ENCODE measurements at regions not wholly inside any gene's neighbourhood (a gene's known extent, or its start where the extent isn't known, plus 50 kb on each side); places are given as distances from the start of the nearest gene placed in this dataset.

- TF ChIP-seq ZNF462 (CRISPR knock-in tag; IDR thresholded peaks at IDR 0.05): no peak
- TF ChIP-seq ETS1 (IDR thresholded peaks at IDR 0.05): no peak
- no peak for TF ChIP-seq EZH2 (IDR thresholded peaks at IDR 0.05; ENCODE audit: low read depth, unreplicated experiment)
Observed at GRCh38 chr4:12956026-12956425, 528.1 kb downstream of the RAB28 start (continued).

- Histone ChIP-seq H4K20me1 (replicated peaks; ENCODE audit: insufficient read depth) (no peaks in the 10 kb centered on the region), H3K4me1 (ENCODE audit: insufficient read depth) (peaks cover 3% of the 10 kb centered on the region; the same call in 1 of the 2 replicates), H2AFZ (no peak overlapping the region), H3K27ac (ENCODE audit: low read depth) (no peak overlapping the region), H3K9me2 (ENCODE audit: insufficient read depth) (peaks cover 4% of the 10 kb centered on the region; the same call in 1 of the 2 replicates), H3K4me3 (no peak overlapping the region), H3K79me2 (replicated peaks; ENCODE audit: insufficient read depth) (no peaks in the 10 kb centered on the region), H3K4me2 (no peak overlapping the region), H3K36me3 (ENCODE audit: insufficient read depth) (no peaks in the 10 kb centered on the region), H3K27me3 (ENCODE audit: insufficient read depth) (no peaks in the 10 kb centered on the region), H3F3A (replicated peaks; ENCODE audit: low read depth) (no peaks in the 10 kb centered on the region)
- DNase-seq (ENCODE audit: low spot score): no peak
- peaks cover 8% of the 10 kb centered on the region for H3K4me1 Mint-ChIP-seq
- no peak overlapping the region for H3K4me3 Mint-ChIP-seq
- no peaks in the 10 kb centered on the region for H3K36me3 Mint-ChIP-seq (ENCODE audit: low read depth)
- H3K9me3 Mint-ChIP-seq: no peaks in the 10 kb centered on the region
- TF ChIP-seq CREB1 (CRISPR knock-in tag; IDR thresholded peaks at IDR 0.05; ENCODE audit: low read depth): no peak
- no peak for TF ChIP-seq ETS1 (IDR thresholded peaks at IDR 0.05)
- TF ChIP-seq REST (IDR thresholded peaks at IDR 0.05; ENCODE audit: unreplicated experiment): no peak
- TF ChIP-seq JUNB (IDR thresholded peaks at IDR 0.05; ENCODE audit: unreplicated experiment): no peak
- no peak for ATAC-seq
- no peak overlapping the region for H3K27ac Mint-ChIP-seq
- no peaks in the 10 kb centered on the region for H3K27me3 Mint-ChIP-seq (ENCODE audit: insufficient read depth, low read depth, poor library complexity)
Observed at GRCh38 chr4:12949719-12950490, 534.2 kb downstream of the RAB28 start.
